ENCODE measurements at regions not wholly inside any gene's neighbourhood (a gene's known extent, or its start where the extent isn't known, plus 50 kb on each side); places are given as distances from the start of the nearest gene placed in this dataset.

- TF ChIP-seq CTCF (IDR thresholded peaks at IDR 0.05; ENCODE audit: insufficient read depth, low read length) (no peak), POLR2AphosphoS5 (IDR thresholded peaks at IDR 0.05; ENCODE audit: low read depth) (no peak), REST (IDR thresholded peaks at IDR 0.05; ENCODE audit: insufficient replicate concordance, low read depth) (no peak), GABPA (IDR thresholded peaks at IDR 0.05; ENCODE audit: low read depth) (no peak)
Observed at GRCh38 chr6:77322604-77323003, 140.7 kb downstream of the HTR1B start.

All from HL-60 (cell line).